ENCODE measurements at regions not wholly inside any gene's neighbourhood (a gene's known extent, or its start where the extent isn't known, plus 50 kb on each side); places are given as distances from the start of the nearest gene placed in this dataset.

- 26 to 58% methylated on average over 1 of the region's 1 CpG for whole genome bisulfite sequencing, 2 donors
- Histone ChIP-seq H3K27me3 (no peaks in the 10 kb centered on the region), H3K4me3 (no peak overlapping the region), H3K27ac (no peak overlapping the region), H3K4me1 (no peaks in the 10 kb centered on the region), H3K36me3 (ENCODE audit: low read depth, missing control alignments) (no peaks in the 10 kb centered on the region), H3K9me3 (no peaks in the 10 kb centered on the region)
- DNase-seq: no peak
- intact Hi-C loops (cut with DNase I; ENCODE audit: low total_unique reads): no loop called here
- TF ChIP-seq POLR2A (IDR thresholded peaks at IDR 0.05): no peak
- TF ChIP-seq, protein P1, sequence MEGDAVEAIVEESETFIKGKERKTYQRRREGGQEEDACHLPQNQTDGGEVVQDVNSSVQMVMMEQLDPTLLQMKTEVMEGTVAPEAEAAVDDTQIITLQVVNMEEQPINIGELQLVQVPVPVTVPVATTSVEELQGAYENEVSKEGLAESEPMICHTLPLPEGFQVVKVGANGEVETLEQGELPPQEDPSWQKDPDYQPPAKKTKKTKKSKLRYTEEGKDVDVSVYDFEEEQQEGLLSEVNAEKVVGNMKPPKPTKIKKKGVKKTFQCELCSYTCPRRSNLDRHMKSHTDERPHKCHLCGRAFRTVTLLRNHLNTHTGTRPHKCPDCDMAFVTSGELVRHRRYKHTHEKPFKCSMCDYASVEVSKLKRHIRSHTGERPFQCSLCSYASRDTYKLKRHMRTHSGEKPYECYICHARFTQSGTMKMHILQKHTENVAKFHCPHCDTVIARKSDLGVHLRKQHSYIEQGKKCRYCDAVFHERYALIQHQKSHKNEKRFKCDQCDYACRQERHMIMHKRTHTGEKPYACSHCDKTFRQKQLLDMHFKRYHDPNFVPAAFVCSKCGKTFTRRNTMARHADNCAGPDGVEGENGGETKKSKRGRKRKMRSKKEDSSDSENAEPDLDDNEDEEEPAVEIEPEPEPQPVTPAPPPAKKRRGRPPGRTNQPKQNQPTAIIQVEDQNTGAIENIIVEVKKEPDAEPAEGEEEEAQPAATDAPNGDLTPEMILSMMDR (IDR thresholded peaks at IDR 0.05): no peak
Measured at GRCh38 chr18:41587976-41588375, 367.1 kb upstream of the PIK3C3 start.

- Histone ChIP-seq H3K27ac (no peak overlapping the region), H3K36me3 (ENCODE audit: low read depth, missing control alignments) (no peaks in the 10 kb centered on the region), H3K4me3 (no peak overlapping the region), H3K27me3 (no peaks in the 10 kb centered on the region), H3K4me1 (no peaks in the 10 kb centered on the region), H3K9me3 (no peaks in the 10 kb centered on the region)
- 87 to 91% methylated on average over 2 of the region's 2 CpGs for WGBS, 2 donors
- TF ChIP-seq, protein P1 (IDR thresholded peaks at IDR 0.05): no peak
- no peak for TF ChIP-seq POLR2A (IDR thresholded peaks at IDR 0.05)
- DNase-seq: no peak
- intact Hi-C loops (cut with DNase I; ENCODE audit: low total_unique reads): no loop called here
Measured at GRCh38 chr18:41585512-41585911, 369.5 kb upstream of the PIK3C3 start.

DNA sequence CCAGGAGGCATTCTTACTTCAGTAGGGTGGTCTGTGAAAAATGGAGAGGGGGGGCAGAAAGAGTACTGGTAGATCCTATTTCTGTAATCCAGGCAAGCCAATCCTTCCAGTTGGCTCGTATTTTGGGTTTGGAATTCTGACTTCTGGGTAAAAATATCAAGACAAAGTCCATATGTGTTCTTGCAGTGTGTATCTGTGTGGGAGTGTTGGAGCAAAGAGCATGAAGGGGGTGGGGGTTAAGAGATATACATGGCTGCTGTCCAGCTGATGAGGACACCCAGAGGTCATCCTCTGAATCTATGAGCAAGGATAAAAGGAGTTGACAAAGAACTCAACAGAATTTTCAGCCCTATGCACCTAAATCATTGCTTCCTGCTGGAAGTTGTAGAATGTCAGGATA lies 375.8 kb upstream of the PIK3C3 start:
- intact Hi-C loops (cut with DNase I; ENCODE audit: low total_unique reads): no loop called here
- Histone ChIP-seq H3K9me3 (no peaks in the 10 kb centered on the region), H3K4me3 (no peak overlapping the region), H3K4me1 (no peaks in the 10 kb centered on the region), H3K27me3 (no peaks in the 10 kb centered on the region), H3K36me3 (ENCODE audit: low read depth, missing control alignments) (no peaks in the 10 kb centered on the region), H3K27ac (no peak overlapping the region)
- 33 to 39% methylated on average over 1 of the region's 1 CpG for WGBS, 2 donors
- no peak for DNase-seq
- no peak for TF ChIP-seq POLR2A (IDR thresholded peaks at IDR 0.05)
- TF ChIP-seq, protein P1 (IDR thresholded peaks at IDR 0.05): no peak

GRCh38 chr18:41577529-41577928 lies 377.5 kb upstream of the PIK3C3 start:
- intact Hi-C loops (cut with DNase I; ENCODE audit: low total_unique reads): no loop called here
- H3K27me3 ChIP-seq: no peaks in the 10 kb centered on the region
- DNase-seq: no peak
- TF ChIP-seq, protein P1 (IDR thresholded peaks at IDR 0.05): no peak
- no peak for TF ChIP-seq POLR2A (IDR thresholded peaks at IDR 0.05)
- no peak overlapping the region for H3K27ac ChIP-seq
- no peaks in the 10 kb centered on the region for H3K36me3 ChIP-seq (ENCODE audit: low read depth, missing control alignments)
- H3K9me3 ChIP-seq: no peaks in the 10 kb centered on the region
- H3K4me3 ChIP-seq: no peak overlapping the region
- H3K4me1 ChIP-seq: no peaks in the 10 kb centered on the region

- intact Hi-C loops (cut with DNase I; ENCODE audit: low total_unique reads): no loop called here
- Histone ChIP-seq H3K9me3 (no peaks in the 10 kb centered on the region), H3K36me3 (ENCODE audit: low read depth, missing control alignments) (no peaks in the 10 kb centered on the region), H3K27me3 (no peaks in the 10 kb centered on the region), H3K4me3 (no peak overlapping the region), H3K27ac (no peak overlapping the region), H3K4me1 (no peaks in the 10 kb centered on the region)
- TF ChIP-seq POLR2A (IDR thresholded peaks at IDR 0.05): no peak
- TF ChIP-seq, protein P1 (IDR thresholded peaks at IDR 0.05): no peak
- DNase-seq: no peak
- WGBS, 2 donors: 66 to 72% methylated on average over 3 of the region's 3 CpGs
Measured at GRCh38 chr18:41576643-41577042, 378.4 kb upstream of the PIK3C3 start.

All from testis (tissue), 2 donors.